ENCODE measurements at regions not wholly inside any gene's neighbourhood (a gene's known extent, or its start where the extent isn't known, plus 50 kb on each side); places are given as distances from the start of the nearest gene placed in this dataset.

DNA sequence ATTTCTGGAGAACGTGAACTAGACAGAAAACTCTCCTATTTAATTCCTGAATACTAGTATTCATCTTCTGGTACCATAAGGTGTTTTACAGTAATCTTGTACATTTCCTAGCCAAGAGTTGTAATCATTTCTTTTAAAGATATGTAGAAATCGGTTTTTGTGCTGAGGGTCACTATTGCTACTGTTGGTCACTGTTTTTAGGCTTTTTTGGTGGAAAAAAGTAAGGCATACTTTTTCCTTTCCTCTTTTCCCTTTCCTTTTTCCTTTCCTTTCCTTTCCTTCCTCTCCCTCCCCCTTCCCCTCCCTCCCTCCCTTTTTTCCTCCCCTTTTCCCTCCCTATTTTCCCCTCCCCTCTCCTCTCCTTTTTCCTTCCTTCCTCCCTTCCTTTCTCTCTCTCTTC, 706.4 kb upstream of the GOT2 start:
- no peak for DNase-seq

- DNase-seq = no peak
These were observed 698.8 kb upstream of the GOT2 start for GRCh38 chr16:59432896-59433295.

- no peak for DNase-seq
These were observed 698.2 kb upstream of the GOT2 start for GRCh38 chr16:59432276-59432675.

DNA sequence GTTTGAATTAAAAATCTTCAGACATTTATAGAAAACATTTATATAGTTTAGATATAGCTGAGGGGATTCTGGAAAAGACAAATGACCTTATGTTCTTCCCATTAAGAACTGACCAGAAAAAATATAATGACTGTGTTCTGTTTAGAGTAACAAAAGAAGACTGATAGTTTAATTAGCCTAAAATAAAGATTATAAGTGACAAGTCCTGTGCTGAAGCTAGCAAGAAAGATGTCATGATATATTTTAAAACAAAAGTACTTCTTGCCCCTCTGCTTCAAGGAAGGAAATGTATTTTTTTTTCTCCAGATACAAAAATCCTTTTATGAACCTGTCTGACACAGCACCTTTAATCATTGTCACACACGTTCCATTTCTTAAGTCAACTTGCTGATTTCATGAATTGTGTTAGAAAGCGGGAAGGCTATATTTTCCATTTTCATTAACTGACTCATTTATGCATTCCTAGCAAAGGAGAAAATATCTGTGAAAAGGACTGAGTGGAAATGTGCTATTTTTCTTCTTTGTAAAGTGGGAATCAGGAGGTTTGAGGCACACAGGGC, 690.7 kb upstream of the GOT2 start:
- no peak for DNase-seq

- DNase-seq = no peak
These were observed 678.1 kb upstream of the GOT2 start for GRCh38 chr16:59411961-59412841.

DNA sequence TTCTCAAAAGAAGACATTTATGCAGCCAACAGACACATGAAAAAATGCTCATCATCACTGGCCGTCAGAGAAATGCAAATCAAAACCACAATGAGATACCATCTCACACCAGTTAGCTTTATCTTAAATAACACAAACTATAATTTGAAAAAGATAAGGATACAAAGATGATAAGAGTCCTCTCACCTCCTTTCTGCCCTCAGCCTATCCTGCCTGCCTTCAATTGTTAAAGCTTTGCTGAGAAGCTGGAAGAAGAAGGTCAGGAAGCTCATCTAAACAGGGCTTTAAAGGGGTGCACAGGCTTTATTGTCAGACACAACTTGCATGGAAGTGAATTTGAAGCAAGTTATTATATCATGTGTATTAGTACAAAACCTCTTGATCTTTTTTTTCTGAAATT, 676.3 kb upstream of the GOT2 start:
- DNase-seq = no peak

DNA sequence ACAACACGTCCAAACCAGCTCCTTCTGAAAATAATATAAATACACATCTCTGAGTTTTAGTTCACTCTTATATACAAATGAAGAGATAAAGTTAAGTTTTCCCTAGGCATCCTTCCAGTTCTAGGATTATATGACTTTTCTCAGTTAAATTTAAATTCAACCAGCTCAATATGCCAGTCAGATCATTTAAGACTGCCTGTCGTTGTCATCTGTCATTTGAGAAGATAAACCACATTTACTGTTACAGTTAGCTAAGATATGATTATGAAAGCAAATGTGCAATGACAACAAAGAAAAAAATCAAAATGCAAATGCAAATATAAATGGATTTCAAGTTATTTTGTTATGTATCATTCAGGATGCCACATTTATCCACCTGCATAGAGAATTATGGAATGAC, 671.7 kb upstream of the GOT2 start:
- no peak for DNase-seq

GRCh38 chr16:59404509-59404908, 670.4 kb upstream of the GOT2 start:
- DNase-seq = no peak

GRCh38 chr16:59400830-59401229, 666.7 kb upstream of the GOT2 start:
- no peak for DNase-seq

GRCh38 chr16:59397638-59398037, 663.5 kb upstream of the GOT2 start:
- no peak for DNase-seq

DNA sequence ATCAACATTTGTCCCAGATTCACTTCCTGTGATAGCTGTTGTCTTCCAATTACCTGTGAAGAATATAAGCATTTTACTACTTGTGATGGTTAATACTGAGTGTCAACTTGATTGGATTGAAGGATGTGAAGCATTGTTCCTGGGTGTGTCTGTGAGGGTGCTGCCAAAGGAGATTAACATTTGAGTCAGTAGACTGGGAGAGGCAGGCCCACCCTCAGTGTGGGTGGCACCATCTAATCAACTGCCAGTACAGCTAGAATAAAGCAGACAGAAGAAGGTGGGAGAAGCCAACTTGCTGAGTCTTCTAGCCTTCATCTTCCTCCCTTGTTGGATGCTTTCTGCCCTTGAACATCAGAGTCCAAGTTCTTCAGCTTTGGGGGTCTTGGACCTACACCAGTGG, 660.4 kb upstream of the GOT2 start:
- DNase-seq = no peak

DNA sequence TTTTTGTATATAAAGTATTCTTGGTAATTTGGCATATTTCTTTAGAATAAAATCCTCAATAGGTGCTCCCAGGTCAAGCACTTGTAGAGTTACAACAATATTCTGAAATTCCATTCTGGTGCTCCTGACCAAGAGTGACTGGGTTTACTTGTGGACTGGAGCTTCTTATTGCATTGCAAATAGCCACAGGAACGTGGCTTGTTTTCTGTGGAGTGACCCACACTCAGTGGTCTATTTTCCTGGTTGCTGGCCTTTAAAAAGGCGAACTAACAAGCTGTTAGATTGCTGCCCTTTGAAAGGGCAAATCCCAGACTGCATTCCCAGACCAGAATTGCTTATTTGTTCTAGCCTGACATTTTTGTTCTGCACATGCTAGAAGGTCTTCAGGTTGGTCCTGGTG, 658.8 kb upstream of the GOT2 start:
- no peak for DNase-seq

DNA sequence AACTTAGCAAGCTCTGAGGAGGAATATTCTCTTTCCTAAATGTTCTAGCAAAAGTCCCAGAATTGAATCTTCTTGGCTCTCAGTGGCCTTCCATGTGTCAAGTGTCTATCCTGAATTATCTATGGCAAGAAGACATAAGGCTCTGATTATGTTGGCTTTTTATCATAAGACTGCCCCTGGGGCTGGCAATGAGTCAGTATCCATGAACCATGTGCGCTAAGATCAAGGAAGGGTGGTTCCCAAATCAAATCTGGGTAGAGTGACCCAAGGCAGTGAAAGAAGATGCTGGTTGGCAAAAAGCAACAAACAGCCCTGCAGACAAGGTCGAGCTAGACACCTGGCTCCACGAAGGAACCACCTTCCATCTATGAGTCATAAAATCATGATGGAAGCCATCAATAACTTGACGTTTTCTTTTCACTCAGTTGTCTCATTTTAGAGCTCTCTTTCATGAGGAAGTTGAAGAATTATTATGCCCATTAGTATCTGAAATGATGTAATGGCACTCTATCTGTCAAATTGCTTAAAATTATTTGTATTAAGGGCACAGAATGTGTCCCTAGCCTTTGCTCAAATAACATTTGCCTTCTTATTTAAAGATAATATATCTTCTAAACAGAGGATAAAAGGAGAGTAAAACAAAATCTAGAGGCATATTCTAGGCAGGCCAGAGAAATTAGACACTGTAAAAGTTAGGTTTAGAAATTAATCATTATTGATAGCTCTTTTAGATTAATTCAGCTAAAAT, 657.7 kb upstream of the GOT2 start:
- DNase-seq = no peak

- no peak for DNase-seq
These were observed 651.8 kb upstream of the GOT2 start for GRCh38 chr16:59385959-59386358.

DNA sequence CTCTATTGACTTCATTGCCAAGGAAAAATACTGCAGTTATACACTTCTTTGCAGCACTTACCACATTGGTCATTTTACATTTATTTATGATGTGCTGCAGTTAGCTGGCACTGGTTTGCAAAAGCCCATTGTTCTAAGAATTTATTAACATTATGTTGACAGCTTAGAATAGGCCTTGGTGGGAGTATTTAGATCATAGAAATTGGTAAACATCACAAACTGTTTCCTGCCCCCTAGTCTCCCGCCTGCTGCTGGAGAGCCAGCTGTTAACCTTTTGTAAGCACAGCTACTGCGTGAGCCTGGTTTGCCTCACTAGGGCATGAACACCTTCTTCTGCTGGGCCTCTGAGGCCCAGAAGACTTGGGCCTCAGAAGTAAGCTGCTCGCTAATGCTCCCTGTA, 651.4 kb upstream of the GOT2 start:
- no peak for DNase-seq

DNA sequence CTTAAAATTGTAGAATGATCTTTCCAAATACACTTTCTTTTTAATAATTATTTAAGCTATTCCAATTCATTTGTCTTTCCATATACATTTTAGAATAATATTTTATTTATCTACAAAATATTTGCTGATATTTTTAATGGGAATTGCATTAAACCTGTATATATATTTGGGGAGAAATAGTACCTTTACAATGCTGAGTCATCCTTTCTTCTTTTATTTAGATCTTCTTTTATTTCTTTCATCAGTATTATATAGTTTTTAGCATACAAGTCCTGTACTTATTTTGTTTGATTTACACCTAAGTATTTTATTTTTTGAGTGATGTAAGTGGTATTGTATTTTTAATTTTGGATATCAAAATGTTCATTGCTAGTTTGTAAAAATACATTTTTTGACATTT, 639.5 kb upstream of the GOT2 start:
- no peak for DNase-seq

DNA sequence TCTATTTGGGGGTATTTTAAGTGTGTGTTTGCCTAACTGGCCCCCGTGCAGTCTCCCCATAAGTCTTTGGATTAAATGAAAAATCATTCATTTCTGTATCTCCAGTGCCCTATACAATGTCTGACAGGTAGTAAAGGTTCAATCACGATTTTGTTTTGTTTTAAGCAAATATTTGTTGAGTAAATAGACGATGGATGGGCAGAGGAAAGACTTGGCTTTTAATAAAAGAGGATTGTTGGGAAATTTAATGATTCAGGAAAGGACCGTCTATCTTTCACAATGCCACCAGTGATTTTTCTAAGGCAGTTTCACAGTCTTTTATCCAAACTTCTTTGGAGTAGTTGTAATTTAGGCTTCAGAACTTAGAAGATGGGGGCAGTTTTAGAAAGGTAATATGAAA, 636.6 kb upstream of the GOT2 start:
- no peak for DNase-seq

GRCh38 chr16:59369523-59369922, 635.4 kb upstream of the GOT2 start:
- DNase-seq = no peak

DNA sequence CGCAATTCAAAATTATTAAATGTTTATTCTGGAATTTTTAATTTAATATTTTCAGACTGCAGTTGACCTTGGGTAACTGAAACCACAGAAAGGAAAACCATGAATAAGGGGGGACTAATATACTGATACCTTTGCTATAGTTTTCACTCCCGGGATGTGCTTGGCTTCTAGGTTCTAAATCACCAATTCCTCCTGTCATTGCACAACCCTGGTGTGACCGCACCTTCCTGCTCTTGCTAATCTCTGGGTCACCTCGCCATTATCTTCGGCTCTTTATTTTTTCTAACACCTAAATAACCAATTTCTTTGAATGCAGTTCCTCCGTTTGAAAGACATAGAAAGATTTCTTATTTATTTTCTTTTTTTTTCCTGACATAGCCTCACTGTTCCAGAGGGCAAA, 634.5 kb upstream of the GOT2 start:
- DNase-seq = no peak

DNA sequence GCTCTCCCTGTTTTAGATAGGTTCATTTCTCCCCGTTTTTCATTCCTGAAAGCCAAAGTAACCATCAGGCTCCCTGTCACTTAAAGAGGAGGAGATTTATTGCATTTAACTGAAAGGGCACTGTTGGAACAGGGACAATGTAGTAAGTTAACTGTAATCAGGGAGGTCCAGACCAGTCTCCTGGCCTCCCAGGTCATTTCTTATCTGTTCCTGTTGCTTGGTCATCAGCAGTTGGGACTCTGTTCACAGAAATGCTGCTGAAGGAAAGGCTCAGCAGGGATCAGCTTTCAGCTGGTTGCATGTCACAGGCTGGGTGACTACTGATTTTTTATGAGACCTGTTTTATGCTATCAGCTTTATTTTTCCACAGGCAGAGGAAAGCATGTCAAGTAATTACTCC, 622.6 kb upstream of the GOT2 start:
- DNase-seq = no peak

- DNase-seq = no peak
These were observed 622.0 kb upstream of the GOT2 start for GRCh38 chr16:59356144-59356543.

GRCh38 chr16:59355704-59356103, 621.6 kb upstream of the GOT2 start:
- DNase-seq = no peak

DNA sequence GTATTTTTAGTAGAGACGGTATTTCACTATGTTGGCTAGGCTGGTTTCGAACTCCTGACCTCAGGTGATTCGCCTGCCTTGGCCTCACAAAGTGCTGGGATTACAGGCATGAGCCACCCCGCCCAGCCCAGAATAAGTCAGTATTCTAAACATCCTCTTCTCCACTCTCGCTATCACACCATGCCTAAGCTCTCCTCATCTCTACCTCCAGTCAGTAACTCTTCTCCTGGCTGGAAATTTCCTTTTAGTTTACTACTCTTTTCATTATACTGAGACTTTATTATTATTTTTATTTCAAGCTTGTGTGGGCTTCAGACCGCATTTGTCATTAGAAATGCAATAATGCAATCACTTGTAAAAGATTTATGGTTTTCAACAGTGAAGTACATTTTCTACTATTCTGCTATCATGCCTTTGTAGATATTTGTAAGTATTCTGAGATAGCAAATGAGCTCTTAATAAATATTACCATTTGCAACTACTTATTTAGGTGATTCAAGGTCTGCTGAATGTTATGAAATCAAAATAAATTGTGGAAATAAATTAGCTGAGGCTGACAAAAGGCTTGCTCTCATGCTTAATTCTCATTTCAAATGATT, 617.3 kb upstream of the GOT2 start:
- DNase-seq = no peak

- DNase-seq = no peak
These were observed 616.6 kb upstream of the GOT2 start for GRCh38 chr16:59350670-59351069.
